Stimulated activated CD8-positive, alpha-beta memory T cell treated with anti-CD3 and anti-CD28 coated beads, Interleukin-2, amount 100 ng/mL, for 1 hour (primary cell): ENCODE measurements at regions not wholly inside any gene's neighbourhood (a gene's known extent, or its start where the extent isn't known, plus 50 kb on each side); places are given as distances from the start of the nearest gene placed in this dataset.

Experiments used
- DNase-seq, 2 donors: peaks; one replicate each; pipeline ENCODE4 v3.0.0-alpha.2; 2020; ENCODE audit warnings: low read depth in 2 of 2

GRCh38 chr3:157807280-157807679, 298.9 kb downstream of the SHOX2 start:
- DNase-seq: no peak

GRCh38 chr3:157805538-157805937, 300.7 kb downstream of the SHOX2 start:
- DNase-seq: no peak

DNA sequence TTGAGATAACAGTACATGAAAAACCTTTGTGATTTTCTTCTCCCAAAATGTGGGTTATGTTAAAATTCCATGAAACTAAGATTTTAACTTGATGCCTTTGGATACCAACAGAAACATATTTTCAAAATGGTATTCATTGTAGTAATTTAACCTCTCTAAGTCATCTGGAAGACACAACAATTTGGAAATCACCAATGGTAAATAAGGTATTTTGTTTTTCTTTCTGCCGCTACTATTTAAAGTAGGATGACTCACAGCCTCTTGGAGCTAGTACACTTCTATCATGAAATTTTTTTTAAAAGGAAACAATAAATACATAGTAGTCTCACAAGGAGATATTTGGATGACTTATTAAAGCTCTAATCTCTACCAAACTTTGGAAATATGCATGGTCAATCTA, 291.6 kb upstream of the VEPH1 start:
- no peak for DNase-seq

GRCh38 chr3:157793745-157794144, 290.5 kb upstream of the VEPH1 start:
- DNase-seq: no peak

- no peak for DNase-seq
These were observed 285.9 kb upstream of the VEPH1 start for GRCh38 chr3:157789162-157789561.

- DNase-seq: no peak
These were observed 283.4 kb upstream of the VEPH1 start for GRCh38 chr3:157786618-157787017.

GRCh38 chr3:157786211-157786610, 283.0 kb upstream of the VEPH1 start:
- DNase-seq: no peak

DNA sequence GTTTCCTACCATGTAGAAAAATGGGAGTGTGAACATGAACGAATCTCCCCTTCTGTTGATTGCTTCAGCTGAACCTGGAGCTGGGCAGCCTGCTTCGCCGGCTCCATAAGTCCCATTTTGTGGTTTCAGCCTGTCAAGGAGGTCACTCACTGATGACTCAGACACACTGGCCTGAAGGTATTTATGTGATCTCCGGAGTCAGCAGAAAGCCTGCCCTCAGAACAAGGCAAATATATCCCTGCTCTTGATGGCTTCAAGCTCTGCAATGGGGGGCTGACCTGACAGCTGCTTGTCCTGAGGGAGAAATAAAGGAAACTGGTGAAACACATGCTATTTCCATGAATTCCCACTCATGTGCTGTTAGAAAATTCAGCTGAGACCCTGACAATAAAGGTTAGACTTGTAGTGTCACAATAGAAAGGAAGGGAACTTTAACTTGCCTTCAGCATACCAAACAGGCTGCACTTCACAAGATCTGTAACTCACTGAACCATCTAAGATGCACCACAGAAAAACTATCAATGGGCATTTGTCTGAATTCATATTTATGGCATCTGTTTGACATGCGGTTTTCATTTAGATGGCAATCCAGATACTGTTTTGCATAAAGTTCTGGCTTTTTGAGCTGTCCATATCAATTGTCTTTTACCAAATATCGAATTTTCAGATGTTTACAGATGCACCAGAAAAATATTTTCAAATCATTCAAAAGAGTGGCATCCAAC, 282.0 kb upstream of the VEPH1 start:
- no peak for DNase-seq

DNA sequence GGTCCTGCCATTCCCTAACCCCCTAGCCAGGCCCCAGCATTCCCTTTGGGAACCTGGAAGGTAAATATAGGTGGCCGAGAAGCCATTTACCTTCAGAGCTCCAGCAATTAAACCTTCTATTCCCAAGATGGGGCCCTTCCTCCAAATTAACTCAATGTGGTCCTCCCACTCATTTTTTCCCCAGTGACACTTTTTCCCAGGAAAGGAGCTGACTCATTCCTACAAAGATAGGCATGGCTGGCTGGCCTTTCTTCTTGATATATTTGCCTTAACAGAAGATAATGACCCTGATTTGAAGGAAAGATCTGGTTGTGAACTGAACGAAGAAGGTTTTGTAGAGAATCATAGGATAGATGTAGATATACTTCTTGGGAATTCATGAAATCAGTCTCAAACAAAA, 279.0 kb upstream of the VEPH1 start:
- DNase-seq: no peak

- no peak for DNase-seq
These were observed 273.6 kb upstream of the VEPH1 start for GRCh38 chr3:157776861-157777260.

DNA sequence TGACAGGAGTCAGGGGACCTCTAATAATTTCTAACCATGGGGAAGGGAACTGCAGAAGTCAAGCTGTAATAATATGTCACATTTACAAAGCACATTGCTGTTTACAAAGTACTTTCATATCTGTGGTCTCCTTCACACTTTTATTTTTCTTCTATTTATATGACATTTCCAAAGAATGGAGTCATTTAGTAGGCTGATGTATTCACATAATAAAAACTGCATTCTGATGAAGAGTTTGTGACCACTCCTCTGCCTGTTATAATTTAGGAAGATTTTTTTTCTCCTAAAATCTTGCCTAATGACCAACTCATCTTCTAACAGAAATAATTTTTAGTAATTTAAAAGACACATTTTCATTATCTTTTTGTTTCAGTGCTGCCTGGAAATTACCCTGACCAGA, 272.2 kb upstream of the VEPH1 start:
- no peak for DNase-seq

DNA sequence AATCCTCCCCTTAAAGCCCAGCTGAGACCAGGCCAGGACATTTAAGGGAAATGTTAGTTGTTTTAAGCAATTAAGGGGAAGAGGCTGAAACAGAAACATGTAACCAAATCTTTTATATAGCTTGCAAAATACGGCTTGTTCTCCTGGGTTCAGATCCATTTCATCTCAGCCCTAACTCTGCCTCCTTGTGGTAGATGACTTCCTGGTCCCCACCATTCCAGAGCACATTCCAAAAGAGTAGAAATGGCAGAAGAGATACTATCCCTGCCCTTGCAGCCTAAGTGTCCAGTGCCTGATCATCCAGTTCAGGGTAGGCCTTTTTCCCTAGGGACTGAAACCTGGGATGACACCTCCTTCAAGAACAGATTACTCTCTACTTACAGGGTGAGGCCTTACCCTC, 266.2 kb upstream of the VEPH1 start:
- no peak for DNase-seq

- no peak for DNase-seq
These were observed 264.4 kb upstream of the VEPH1 start for GRCh38 chr3:157767607-157768006.

DNA sequence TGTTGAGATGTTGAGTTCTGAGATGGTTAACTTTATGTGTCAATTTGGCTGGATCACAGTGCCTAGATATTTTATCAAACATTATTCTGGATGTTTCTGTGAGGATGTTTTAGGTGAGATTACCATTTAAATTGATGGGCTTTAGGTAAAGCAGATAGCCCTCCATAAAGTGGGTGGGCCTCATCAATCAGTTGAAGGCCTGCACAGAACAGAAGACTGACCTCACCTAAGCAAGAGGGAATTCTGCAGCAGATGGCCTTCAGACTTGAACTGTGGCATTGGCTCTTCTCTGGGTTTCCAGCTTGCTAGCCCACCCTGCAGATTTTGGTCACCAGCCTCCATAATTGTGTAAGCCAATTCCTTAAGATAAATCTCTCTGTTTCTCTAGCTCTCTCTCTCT, 260.4 kb upstream of the VEPH1 start:
- no peak for DNase-seq

DNA sequence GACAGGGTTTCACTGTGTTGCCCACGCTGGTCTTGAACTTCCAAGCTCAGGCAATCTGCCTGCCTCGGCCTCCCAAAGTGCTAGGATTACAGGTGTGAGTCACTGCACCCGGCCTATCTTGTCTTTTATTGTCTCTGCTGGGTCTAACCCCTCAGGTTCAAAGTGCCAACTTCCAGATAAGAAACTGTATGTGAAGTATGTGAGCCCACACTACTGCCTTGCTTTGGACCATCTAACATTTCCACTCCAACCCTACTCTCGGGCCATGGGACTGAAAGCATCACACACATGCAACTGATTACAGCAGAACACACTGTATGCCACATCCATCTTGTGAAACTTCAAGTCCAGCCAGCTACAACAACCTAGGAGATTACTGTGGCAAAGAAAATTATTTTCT, 256.1 kb upstream of the VEPH1 start:
- no peak for DNase-seq

GRCh38 chr3:157755233-157755632, 252.0 kb upstream of the VEPH1 start:
- DNase-seq: no peak

- no peak for DNase-seq
These were observed 251.2 kb upstream of the VEPH1 start for GRCh38 chr3:157754451-157754850.

GRCh38 chr3:157753787-157754136, 250.5 kb upstream of the VEPH1 start:
- no peak for DNase-seq

GRCh38 chr3:157752956-157753786, 250.0 kb upstream of the VEPH1 start:
- no peak for DNase-seq

DNA sequence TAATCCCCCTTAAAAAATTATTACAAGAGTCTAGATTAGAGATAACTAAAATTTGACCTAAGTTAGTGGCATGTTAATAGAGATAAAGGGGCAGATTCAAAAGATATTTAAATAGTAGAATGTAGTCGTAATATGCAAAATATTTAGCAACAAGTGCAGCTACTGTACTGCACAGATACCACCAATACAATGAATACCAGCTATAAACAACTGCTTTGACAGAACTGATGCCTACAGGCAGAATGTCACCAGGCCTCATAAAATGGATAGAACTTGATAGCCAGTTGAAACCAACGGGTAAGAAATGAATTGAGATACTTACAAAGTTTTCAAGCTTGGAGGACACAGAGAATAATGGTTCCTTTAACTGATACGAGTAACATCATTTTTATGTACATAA, 249.3 kb upstream of the VEPH1 start:
- no peak for DNase-seq

- DNase-seq: no peak
These were observed 248.2 kb upstream of the VEPH1 start for GRCh38 chr3:157751386-157751785.

- no peak for DNase-seq
These were observed 243.2 kb upstream of the VEPH1 start for GRCh38 chr3:157746391-157746790.

DNA sequence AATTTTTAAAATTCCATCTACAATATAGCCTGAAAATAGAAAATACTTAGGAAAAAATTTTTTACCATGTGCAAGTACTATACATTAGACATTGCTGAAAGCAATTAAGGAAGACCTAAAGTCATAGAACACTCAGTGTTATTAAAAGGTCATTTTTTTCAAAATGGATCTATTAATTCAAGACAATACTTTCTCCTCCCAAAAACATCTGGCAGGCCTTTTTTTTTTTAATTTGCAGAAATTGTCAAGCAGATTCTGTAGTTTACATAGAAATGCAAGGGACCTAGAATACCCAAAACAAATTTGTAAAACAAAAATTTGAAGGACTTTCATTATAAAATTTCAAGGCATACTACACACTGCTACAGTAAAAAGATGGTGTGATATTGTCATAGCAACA, 238.4 kb upstream of the VEPH1 start:
- no peak for DNase-seq

DNA sequence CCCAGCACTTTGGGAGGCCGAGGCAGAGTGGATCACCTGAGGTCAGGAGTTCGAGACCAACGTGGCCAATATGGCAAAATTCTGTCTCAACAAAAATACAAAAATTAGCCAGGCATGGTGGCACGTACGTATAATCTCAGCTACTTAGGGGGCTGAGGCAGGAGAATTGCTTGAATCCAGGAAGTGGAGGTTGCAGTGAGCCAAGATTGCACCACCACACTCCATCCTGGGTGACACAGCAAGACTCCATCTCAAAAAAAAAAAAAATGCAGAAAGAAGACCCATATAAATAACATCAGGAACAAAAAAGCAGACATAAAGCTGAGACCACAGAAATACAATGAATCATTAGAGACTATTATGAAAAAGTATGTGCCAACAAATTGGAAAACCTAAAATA, 235.2 kb upstream of the VEPH1 start:
- no peak for DNase-seq
